ENCODE measurements at regions not wholly inside any gene's neighbourhood (a gene's known extent, or its start where the extent isn't known, plus 50 kb on each side); places are given as distances from the start of the nearest gene placed in this dataset.

DNA sequence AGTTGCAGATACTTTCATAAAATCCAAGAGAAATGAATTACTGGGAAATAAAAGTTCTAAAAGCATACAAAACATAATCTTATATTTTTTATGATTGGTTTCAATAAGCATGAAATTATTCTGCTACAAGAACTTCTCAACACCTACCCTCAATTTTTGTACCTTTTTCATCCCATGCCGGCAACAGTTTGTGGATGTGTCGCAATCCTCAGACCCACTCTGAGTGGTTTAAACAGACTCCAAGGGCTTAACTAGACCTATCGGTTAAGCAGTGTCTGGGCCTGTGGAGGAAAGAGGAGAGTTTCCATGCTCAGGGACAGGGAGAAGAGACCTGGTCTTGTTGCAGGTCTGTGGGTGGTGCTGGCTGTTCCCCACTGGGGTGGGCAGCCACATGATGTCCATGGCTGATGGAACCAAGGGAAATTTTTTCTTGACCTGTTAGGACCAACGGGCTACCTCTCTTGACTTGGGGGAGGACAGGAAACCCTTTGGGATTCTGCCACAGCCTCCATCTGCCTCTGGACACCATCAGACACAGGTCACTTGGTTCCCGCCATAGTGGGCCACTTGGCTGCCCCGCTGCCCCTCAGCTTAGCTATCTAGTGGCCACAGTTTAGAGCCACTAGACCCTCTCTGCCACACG, 81.1 kb upstream of the CLDN14 start:
- TF ChIP-seq RAD21 (IDR thresholded peaks at IDR 0.05) (no peak), NR2F2 (IDR thresholded peaks at IDR 0.05) (no peak), TAF1 (conservative IDR thresholded peaks at IDR 0.05) (no peak), YY1 (IDR thresholded peaks at IDR 0.05) (no peak), EGR1 (IDR thresholded peaks at IDR 0.05; ENCODE audit: low read depth in 2 of 2) (no peak), JUND (IDR thresholded peaks at IDR 0.05) (no peak), RXRA (IDR thresholded peaks at IDR 0.05) (no peak), GABPA (IDR thresholded peaks at IDR 0.05 in 1 of 2, conservative IDR thresholded peaks at IDR 0.05 in 1 of 2) (no peak), SP1 (IDR thresholded peaks at IDR 0.05) (no peak)
- TF ChIP-seq, protein P1, sequence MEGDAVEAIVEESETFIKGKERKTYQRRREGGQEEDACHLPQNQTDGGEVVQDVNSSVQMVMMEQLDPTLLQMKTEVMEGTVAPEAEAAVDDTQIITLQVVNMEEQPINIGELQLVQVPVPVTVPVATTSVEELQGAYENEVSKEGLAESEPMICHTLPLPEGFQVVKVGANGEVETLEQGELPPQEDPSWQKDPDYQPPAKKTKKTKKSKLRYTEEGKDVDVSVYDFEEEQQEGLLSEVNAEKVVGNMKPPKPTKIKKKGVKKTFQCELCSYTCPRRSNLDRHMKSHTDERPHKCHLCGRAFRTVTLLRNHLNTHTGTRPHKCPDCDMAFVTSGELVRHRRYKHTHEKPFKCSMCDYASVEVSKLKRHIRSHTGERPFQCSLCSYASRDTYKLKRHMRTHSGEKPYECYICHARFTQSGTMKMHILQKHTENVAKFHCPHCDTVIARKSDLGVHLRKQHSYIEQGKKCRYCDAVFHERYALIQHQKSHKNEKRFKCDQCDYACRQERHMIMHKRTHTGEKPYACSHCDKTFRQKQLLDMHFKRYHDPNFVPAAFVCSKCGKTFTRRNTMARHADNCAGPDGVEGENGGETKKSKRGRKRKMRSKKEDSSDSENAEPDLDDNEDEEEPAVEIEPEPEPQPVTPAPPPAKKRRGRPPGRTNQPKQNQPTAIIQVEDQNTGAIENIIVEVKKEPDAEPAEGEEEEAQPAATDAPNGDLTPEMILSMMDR (IDR thresholded peaks at IDR 0.05; ENCODE audit: low read depth, low read length, missing input control), result no peak
- TF ChIP-seq, protein P2, sequence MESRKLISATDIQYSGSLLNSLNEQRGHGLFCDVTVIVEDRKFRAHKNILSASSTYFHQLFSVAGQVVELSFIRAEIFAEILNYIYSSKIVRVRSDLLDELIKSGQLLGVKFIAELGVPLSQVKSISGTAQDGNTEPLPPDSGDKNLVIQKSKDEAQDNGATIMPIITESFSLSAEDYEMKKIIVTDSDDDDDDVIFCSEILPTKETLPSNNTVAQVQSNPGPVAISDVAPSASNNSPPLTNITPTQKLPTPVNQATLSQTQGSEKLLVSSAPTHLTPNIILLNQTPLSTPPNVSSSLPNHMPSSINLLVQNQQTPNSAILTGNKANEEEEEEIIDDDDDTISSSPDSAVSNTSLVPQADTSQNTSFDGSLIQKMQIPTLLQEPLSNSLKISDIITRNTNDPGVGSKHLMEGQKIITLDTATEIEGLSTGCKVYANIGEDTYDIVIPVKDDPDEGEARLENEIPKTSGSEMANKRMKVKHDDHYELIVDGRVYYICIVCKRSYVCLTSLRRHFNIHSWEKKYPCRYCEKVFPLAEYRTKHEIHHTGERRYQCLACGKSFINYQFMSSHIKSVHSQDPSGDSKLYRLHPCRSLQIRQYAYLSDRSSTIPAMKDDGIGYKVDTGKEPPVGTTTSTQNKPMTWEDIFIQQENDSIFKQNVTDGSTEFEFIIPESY (IDR thresholded peaks at IDR 0.05), result no peak
- TF ChIP-seq, protein P3, sequence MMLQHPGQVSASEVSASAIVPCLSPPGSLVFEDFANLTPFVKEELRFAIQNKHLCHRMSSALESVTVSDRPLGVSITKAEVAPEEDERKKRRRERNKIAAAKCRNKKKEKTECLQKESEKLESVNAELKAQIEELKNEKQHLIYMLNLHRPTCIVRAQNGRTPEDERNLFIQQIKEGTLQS (IDR thresholded peaks at IDR 0.05), result no peak
- TF ChIP-seq, protein P4, sequence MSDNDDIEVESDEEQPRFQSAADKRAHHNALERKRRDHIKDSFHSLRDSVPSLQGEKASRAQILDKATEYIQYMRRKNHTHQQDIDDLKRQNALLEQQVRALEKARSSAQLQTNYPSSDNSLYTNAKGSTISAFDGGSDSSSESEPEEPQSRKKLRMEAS (IDR thresholded peaks at IDR 0.05), result no peak
- TF ChIP-seq, protein P5, sequence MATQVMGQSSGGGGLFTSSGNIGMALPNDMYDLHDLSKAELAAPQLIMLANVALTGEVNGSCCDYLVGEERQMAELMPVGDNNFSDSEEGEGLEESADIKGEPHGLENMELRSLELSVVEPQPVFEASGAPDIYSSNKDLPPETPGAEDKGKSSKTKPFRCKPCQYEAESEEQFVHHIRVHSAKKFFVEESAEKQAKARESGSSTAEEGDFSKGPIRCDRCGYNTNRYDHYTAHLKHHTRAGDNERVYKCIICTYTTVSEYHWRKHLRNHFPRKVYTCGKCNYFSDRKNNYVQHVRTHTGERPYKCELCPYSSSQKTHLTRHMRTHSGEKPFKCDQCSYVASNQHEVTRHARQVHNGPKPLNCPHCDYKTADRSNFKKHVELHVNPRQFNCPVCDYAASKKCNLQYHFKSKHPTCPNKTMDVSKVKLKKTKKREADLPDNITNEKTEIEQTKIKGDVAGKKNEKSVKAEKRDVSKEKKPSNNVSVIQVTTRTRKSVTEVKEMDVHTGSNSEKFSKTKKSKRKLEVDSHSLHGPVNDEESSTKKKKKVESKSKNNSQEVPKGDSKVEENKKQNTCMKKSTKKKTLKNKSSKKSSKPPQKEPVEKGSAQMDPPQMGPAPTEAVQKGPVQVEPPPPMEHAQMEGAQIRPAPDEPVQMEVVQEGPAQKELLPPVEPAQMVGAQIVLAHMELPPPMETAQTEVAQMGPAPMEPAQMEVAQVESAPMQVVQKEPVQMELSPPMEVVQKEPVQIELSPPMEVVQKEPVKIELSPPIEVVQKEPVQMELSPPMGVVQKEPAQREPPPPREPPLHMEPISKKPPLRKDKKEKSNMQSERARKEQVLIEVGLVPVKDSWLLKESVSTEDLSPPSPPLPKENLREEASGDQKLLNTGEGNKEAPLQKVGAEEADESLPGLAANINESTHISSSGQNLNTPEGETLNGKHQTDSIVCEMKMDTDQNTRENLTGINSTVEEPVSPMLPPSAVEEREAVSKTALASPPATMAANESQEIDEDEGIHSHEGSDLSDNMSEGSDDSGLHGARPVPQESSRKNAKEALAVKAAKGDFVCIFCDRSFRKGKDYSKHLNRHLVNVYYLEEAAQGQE (IDR thresholded peaks at IDR 0.05), result no peak

Data from liver (tissue), 3 donors.